ENCODE measurements at regions not wholly inside any gene's neighbourhood (a gene's known extent, or its start where the extent isn't known, plus 50 kb on each side); places are given as distances from the start of the nearest gene placed in this dataset.

GRCh38 chr11:80565231-80565630 is 1124.4 kb upstream of the TENM4 start:
- H3K27me3 ChIP-seq (replicated peaks; ENCODE audit: control insufficient read depth, insufficient read depth, low read length) = no peaks in the 10 kb centered on the region
- H3K4me3 ChIP-seq (replicated peaks; ENCODE audit: low read depth, low read length) = no peak overlapping the region
- TF ChIP-seq CTCF (IDR thresholded peaks at IDR 0.05; ENCODE audit: insufficient read depth, low read length, poor library complexity, severe bottlenecking) = no peak
- H3K36me3 ChIP-seq (ENCODE audit: control insufficient read depth, insufficient read depth, low read length) = no peaks in the 10 kb centered on the region
- no peak for DNase-seq (ENCODE audit: extremely low read depth, insufficient read length)

DNA sequence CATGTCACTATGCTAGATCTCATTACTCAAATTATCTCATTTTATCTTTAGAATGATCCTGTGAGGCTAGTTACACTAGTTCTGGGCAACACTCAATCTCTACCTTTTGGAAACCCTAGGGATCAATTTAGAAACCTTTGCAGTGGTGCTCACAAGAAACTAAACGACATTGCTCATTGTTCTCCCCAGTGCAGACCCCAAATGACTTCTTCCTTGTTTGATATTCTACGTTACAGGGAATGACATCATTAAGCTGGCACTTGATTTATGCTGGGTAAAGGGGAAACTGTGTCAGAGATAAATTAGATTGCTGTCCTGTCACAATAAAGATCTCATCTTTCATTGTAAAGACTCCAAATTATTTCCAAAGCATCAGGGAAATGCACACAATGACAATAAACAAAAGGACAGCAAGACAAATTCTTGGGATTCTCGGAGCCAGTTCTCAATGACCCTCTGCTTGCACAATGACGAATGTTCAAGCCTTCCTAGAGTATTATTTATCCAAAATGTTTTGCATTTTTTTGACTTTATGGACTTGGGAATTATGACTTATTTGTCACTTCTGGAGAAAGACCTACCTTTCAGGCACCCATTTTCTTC is 1121.8 kb upstream of the TENM4 start:
- no peak for TF ChIP-seq CTCF (IDR thresholded peaks at IDR 0.05; ENCODE audit: insufficient read depth, low read length, poor library complexity, severe bottlenecking)
- H3K27me3 ChIP-seq (replicated peaks; ENCODE audit: control insufficient read depth, insufficient read depth, low read length) = no peaks in the 10 kb centered on the region
- no peaks in the 10 kb centered on the region for H3K36me3 ChIP-seq (ENCODE audit: control insufficient read depth, insufficient read depth, low read length)
- H3K4me3 ChIP-seq (replicated peaks; ENCODE audit: low read depth, low read length) = no peak overlapping the region
- no peak for DNase-seq (ENCODE audit: extremely low read depth, insufficient read length)

DNA sequence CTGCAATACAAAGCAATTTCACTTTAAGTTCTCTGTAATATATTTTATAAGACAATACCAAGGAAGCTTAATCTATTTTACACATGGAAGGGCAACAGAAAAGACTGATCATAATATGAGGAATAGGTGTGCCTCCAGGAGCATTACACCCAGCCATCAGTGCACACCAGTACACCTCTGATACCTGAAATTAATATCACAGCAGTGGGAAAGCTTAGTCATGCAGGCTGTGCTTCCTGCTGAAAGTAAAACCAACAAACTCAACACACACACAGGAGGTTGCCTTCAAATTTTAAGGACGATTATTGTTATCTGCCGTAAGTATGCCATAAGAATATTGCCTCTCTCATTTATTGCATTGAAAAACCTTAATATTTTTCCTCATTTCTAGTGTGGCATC is 1119.1 kb upstream of the TENM4 start:
- Histone ChIP-seq H3K36me3 (ENCODE audit: control insufficient read depth, insufficient read depth, low read length) (no peaks in the 10 kb centered on the region), H3K4me3 (replicated peaks; ENCODE audit: low read depth, low read length) (no peak overlapping the region), H3K27me3 (replicated peaks; ENCODE audit: control insufficient read depth, insufficient read depth, low read length) (no peaks in the 10 kb centered on the region)
- TF ChIP-seq CTCF (IDR thresholded peaks at IDR 0.05; ENCODE audit: insufficient read depth, low read length, poor library complexity, severe bottlenecking) = no peak
- no peak for DNase-seq (ENCODE audit: extremely low read depth, insufficient read length)

GRCh38 chr11:80553565-80553964 is 1112.7 kb upstream of the TENM4 start:
- Histone ChIP-seq H3K27me3 (replicated peaks; ENCODE audit: control insufficient read depth, insufficient read depth, low read length) (no peaks in the 10 kb centered on the region; the same call in 1 of the 2 replicates), H3K36me3 (ENCODE audit: control insufficient read depth, insufficient read depth, low read length) (no peaks in the 10 kb centered on the region), H3K4me3 (replicated peaks; ENCODE audit: low read depth, low read length) (no peak overlapping the region)
- TF ChIP-seq CTCF (IDR thresholded peaks at IDR 0.05; ENCODE audit: insufficient read depth, low read length, poor library complexity, severe bottlenecking) = no peak
- no peak for DNase-seq (ENCODE audit: extremely low read depth, insufficient read length)

GRCh38 chr11:80542704-80543103 is 1101.9 kb upstream of the TENM4 start:
- Histone ChIP-seq H3K4me3 (replicated peaks; ENCODE audit: low read depth, low read length) (no peak overlapping the region), H3K36me3 (ENCODE audit: control insufficient read depth, insufficient read depth, low read length) (no peaks in the 10 kb centered on the region)
- TF ChIP-seq CTCF (IDR thresholded peaks at IDR 0.05; ENCODE audit: insufficient read depth, low read length, poor library complexity, severe bottlenecking) = no peak

GRCh38 chr11:80538040-80538439 is 1097.2 kb upstream of the TENM4 start:
- no peak for TF ChIP-seq CTCF (IDR thresholded peaks at IDR 0.05; ENCODE audit: insufficient read depth, low read length, poor library complexity, severe bottlenecking)

More at GRCh38 chr11:80542704-80543103, 1101.9 kb upstream of the TENM4 start:
- no peak for DNase-seq (ENCODE audit: extremely low read depth, insufficient read length)
- no peaks in the 10 kb centered on the region for H3K27me3 ChIP-seq (replicated peaks; ENCODE audit: control insufficient read depth, insufficient read depth, low read length)

More at GRCh38 chr11:80538040-80538439, 1097.2 kb upstream of the TENM4 start:
- Histone ChIP-seq H3K36me3 (ENCODE audit: control insufficient read depth, insufficient read depth, low read length) (no peaks in the 10 kb centered on the region), H3K27me3 (replicated peaks; ENCODE audit: control insufficient read depth, insufficient read depth, low read length) (no peaks in the 10 kb centered on the region), H3K4me3 (replicated peaks; ENCODE audit: low read depth, low read length) (no peak overlapping the region)
- DNase-seq (ENCODE audit: extremely low read depth, insufficient read length) = no peak

All from GM06990 (cell line).